ENCODE measurements at regions not wholly inside any gene's neighbourhood (a gene's known extent, or its start where the extent isn't known, plus 50 kb on each side); places are given as distances from the start of the nearest gene placed in this dataset.

DNA sequence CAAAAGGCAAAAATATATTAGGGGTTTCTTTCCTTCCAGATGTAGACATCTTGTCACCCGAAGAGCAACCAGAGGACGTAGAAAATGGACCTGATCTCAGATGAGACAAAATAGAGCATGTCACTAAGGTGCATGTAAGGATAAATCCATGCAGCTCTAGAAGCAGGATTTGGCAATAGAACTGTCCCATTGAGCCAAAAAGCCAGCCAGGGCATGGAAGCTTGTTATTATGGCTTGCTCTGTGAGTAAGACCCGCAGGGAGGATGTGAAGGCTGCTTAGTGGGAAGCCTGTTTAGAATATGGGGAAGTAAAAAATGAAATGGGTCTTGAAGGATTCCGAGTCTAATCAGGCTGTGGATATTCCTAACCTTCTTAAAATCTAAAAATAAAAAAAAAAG, 165.6 kb upstream of the MPDZ start:
- intact Hi-C loops (cut with DNase I) = loop anchor here (10.0 kb wide), 1 partner anchor 970 kb away; no protein-coding TSS in a partner anchor
- no peaks in the 10 kb centered on the region for H3K4me1 ChIP-seq
- peak overlapping the region in 2 of 3 donors; percentile 6 to 26 for H3K27ac ChIP-seq
- no peaks in the 10 kb centered on the region for H3K27me3 ChIP-seq
- WGBS, 2 donors = 73 to 80% methylated on average over 4 of the region's 4 CpGs
- no peak for DNase-seq
- no peak overlapping the region for H3K4me3 ChIP-seq (replicated peaks in 1 of 3)
- TF ChIP-seq, protein P1, sequence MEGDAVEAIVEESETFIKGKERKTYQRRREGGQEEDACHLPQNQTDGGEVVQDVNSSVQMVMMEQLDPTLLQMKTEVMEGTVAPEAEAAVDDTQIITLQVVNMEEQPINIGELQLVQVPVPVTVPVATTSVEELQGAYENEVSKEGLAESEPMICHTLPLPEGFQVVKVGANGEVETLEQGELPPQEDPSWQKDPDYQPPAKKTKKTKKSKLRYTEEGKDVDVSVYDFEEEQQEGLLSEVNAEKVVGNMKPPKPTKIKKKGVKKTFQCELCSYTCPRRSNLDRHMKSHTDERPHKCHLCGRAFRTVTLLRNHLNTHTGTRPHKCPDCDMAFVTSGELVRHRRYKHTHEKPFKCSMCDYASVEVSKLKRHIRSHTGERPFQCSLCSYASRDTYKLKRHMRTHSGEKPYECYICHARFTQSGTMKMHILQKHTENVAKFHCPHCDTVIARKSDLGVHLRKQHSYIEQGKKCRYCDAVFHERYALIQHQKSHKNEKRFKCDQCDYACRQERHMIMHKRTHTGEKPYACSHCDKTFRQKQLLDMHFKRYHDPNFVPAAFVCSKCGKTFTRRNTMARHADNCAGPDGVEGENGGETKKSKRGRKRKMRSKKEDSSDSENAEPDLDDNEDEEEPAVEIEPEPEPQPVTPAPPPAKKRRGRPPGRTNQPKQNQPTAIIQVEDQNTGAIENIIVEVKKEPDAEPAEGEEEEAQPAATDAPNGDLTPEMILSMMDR (IDR thresholded peaks at IDR 0.05) = no peak
- TF ChIP-seq POLR2A (IDR thresholded peaks at IDR 0.05) = no peak
- H3K9me3 ChIP-seq = no peaks in the 10 kb centered on the region
- no peaks in the 10 kb centered on the region for H3K36me3 ChIP-seq

DNA sequence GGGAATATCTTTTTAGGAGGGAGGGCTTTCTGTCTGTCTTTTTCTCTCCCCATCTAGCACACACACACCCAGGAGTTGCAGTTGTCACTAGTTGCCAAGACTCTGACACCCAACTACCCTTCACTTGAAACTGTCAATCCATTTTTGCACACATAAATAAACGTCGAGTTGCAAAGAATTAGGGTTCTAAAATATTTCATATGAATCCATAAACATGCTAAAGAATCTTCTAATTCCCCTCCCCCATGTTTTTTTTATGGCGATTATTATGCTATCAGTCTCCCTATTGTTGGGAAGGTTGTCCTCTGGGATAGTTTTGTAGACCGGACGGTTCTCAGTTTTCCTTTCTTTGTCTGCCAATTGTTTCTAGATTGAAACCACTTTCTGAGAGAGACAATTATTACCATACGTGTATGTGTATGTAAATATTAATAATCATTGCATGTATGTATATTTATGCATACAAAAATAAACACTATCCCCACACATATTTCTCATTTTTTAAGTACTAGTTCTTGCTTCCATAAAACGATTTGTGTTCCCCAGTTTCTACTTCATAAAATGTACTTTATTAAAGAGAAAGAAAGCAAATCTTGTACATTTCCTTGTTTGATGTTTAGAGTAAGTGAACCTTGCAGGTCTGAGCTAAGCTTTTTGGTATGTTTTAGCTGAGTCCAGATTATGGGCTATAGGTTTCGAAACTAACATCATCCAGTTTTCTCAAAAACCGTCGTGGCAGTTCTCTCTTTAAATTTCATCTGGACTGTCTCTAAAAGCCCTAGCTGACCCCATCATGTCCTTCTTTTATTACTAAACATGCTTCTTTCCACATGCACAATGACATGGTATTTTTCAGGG, 165.0 kb upstream of the MPDZ start:
- Histone ChIP-seq H3K9me3 (no peaks in the 10 kb centered on the region), H3K4me1 (no peaks in the 10 kb centered on the region), H3K4me3 (replicated peaks in 1 of 3) (no peak overlapping the region), H3K27ac (peak overlapping the region; percentile 14 to 30 (median 26)), H3K36me3 (no peaks in the 10 kb centered on the region), H3K27me3 (no peaks in the 10 kb centered on the region)
- no peak for TF ChIP-seq POLR2A (IDR thresholded peaks at IDR 0.05)
- TF ChIP-seq, protein P1 (IDR thresholded peaks at IDR 0.05) = no peak
- DNase-seq = no peak
- WGBS, 2 donors = 67 to 73% methylated on average over 10 of the region's 10 CpGs
- intact Hi-C loops (cut with DNase I) = loop anchor here (10.0 kb wide), 1 partner anchor 970 kb away; no protein-coding TSS in a partner anchor

DNA sequence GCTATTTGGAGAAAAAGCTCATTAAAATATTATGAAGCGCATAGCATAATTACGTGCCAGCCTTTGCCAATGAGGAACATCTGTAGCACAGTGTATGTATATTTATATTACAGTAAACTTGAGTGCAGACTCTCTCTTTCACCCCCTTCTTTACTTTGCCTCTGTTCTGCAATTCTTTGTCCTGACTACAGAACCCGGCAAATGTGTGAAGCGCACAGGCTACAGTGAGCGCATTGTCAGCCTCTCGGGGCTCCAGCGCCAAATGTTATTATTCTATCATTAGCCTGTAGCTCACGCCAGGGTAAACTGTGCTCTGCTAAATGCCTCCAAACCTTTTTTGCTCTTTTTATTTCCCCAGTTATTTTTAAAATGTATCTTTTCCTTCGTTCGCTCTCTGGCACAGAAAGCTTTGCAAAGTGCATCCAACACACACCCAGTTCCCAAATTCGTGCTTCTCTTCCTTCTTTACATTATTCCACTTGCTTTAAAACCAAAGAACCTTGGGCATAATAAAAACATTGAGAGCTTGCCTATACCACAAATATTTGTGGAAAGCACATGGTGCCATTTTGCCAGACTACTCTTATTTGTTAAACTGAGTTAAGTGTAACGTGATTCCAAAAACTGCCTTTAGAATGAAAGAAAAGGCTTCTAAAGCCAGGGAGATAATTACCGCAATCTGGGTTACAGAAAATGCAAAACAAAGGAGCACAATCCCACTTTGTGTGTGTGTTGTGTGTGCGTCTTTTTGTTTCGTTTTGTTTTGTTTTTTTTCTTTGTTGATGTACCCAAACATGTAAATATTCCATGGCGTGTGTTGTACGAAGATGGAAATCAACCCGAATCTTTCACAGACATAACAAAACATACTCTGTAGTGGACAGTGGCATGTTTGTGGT, 164.1 kb upstream of the MPDZ start:
- H3K4me1 ChIP-seq = no peaks in the 10 kb centered on the region
- H3K4me3 ChIP-seq (replicated peaks in 1 of 3) = no peak overlapping the region
- no peak for DNase-seq
- WGBS, 2 donors = 74 to 81% methylated on average over 18 of the region's 18 CpGs
- H3K9me3 ChIP-seq = no peaks in the 10 kb centered on the region
- H3K27ac ChIP-seq = peak overlapping the region in 2 of 3 donors; percentile 14 to 30
- intact Hi-C loops (cut with DNase I) = loop anchor here (10.0 kb wide), 1 partner anchor 971 kb away; no protein-coding TSS in a partner anchor
- no peaks in the 10 kb centered on the region for H3K36me3 ChIP-seq
- no peaks in the 10 kb centered on the region for H3K27me3 ChIP-seq
- no peak for TF ChIP-seq POLR2A (IDR thresholded peaks at IDR 0.05)
- TF ChIP-seq, protein P1 (IDR thresholded peaks at IDR 0.05) = no peak

DNA sequence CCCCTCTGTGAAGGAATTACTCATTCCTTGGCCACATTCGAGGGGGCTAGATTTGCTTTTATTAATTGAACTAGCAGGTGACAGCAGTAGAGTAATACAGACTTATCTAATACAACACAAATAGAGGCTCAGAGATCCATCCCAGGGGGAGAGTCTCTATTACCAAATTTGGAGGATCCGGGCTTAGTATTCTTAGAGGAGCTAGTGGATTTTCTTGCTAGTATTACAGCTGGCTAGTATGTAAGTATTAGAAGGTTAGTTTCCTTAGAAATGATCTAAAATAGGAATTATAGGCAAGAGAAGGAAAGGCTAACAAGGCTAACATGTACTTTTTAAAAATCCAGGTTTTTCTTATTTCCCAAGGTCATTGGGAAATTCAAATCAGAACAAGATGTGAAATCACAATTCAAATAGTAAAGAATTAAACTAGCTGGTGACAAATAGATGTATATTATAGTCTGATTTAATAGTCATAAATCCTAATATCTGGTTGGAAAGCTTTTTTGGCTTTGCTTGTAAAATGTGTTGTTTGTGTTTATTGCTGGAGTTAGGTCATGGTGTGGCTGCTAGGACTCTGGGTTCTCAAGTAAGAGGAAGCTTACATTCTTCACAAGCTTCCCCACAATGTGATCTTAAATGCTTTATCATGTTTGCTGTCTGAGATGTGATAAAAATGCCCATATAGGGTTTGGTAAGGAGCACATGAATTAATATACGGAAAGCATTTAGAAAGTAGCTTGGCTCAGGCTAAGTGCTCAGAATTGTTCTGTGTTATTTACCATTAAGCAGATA, 160.4 kb upstream of the MPDZ start:
- H3K36me3 ChIP-seq = no peaks in the 10 kb centered on the region
- H3K27ac ChIP-seq = no peak overlapping the region
- no peaks in the 10 kb centered on the region for H3K4me1 ChIP-seq
- intact Hi-C loops (cut with DNase I) = loop anchor here (10.0 kb wide), 1 partner anchor 975 kb away; no protein-coding TSS in a partner anchor
- WGBS, 2 donors = 81 to 87% methylated on average over 3 of the region's 3 CpGs
- no peaks in the 10 kb centered on the region for H3K27me3 ChIP-seq
- no peaks in the 10 kb centered on the region for H3K9me3 ChIP-seq
- no peak overlapping the region for H3K4me3 ChIP-seq (replicated peaks in 1 of 3)
- no peak for TF ChIP-seq POLR2A (IDR thresholded peaks at IDR 0.05)
- TF ChIP-seq, protein P1 (IDR thresholded peaks at IDR 0.05) = no peak
- no peak for DNase-seq

Data from thyroid gland (tissue), 4 donors.